Mesenchymal stem cell (in vitro differentiated cells and primary cell): ENCODE measurements at regions not wholly inside any gene's neighbourhood (a gene's known extent, or its start where the extent isn't known, plus 50 kb on each side); places are given as distances from the start of the nearest gene placed in this dataset.

ENCODE experiments used
- DNase-seq: peaks from one replicate; pipeline ENCODE4 v3.0.0-alpha.2; 2013
- H2AFZ ChIP-seq: one replicate; pipeline ENCODE4 v1.6.1; 2013; ENCODE audit warnings: low read depth, mild to moderate bottlenecking, control low read depth, inconsistent platforms, low read length, moderate library complexity
- H2AK5ac ChIP-seq: 2 replicates; pipeline ENCODE4 v1.6.1; 2013; ENCODE audit warnings: low read length, moderate library complexity, mild to moderate bottlenecking, inconsistent platforms; ENCODE audit not compliant: severe bottlenecking
- H2BK120ac ChIP-seq: one replicate; pipeline ENCODE4 v1.6.1; 2013; ENCODE audit warnings: low read depth, mild to moderate bottlenecking, inconsistent platforms, low read length, moderate library complexity
- H2BK12ac ChIP-seq, 2 experiments: one replicate each; pipeline ENCODE4 v1.6.1; 2013; ENCODE audit warnings: inconsistent platforms in 2 of 2, low read length in 2 of 2, mild to moderate bottlenecking in 2 of 2, moderate library complexity in 2 of 2, control low read depth in 1 of 2
- H2BK15ac ChIP-seq: one replicate; pipeline ENCODE4 v1.6.1; 2013; ENCODE audit warnings: mild to moderate bottlenecking, low read depth, inconsistent platforms; ENCODE audit not compliant: poor library complexity, severe bottlenecking
- H2BK5ac ChIP-seq: 2 replicates; pipeline ENCODE4 v1.6.1; 2013; ENCODE audit warnings: low read depth, mild to moderate bottlenecking, low read length, control low read depth, inconsistent platforms; ENCODE audit not compliant: poor library complexity, severe bottlenecking
- H3K14ac ChIP-seq, 2 experiments: one replicate each; pipeline ENCODE4 v1.6.1; 2013; ENCODE audit warnings: inconsistent platforms in 2 of 2, low read length in 2 of 2, control low read depth in 1 of 2, mild to moderate bottlenecking in 1 of 2, moderate library complexity in 1 of 2
- H3K18ac ChIP-seq, 2 experiments: one replicate each; pipeline ENCODE4 v1.6.1; 2013; ENCODE audit warnings: inconsistent platforms in 2 of 2, low read length in 2 of 2, control low read depth in 1 of 2, low read depth in 1 of 2, mild to moderate bottlenecking in 1 of 2
- H3K23ac ChIP-seq, 2 experiments: one replicate each; pipeline ENCODE4 v1.6.1; 2013; ENCODE audit warnings: inconsistent platforms in 2 of 2, low read length in 2 of 2, mild to moderate bottlenecking in 2 of 2, moderate library complexity in 2 of 2, control low read depth in 1 of 2
- H3K27ac ChIP-seq: 2 replicates; pipeline ENCODE4 v1.5.1; 2013; ENCODE audit warnings: mild to moderate bottlenecking, moderate library complexity, low read length, control low read depth, inconsistent platforms; ENCODE audit not compliant: poor library complexity, severe bottlenecking
- H3K27me3 ChIP-seq, 2 experiments: 2 replicates each; pipeline versions ENCODE4 v1.6.1 to v1.7.0; 2013; ENCODE audit warnings: low read length in 2 of 2, mild to moderate bottlenecking in 2 of 2, moderate library complexity in 2 of 2, control low read depth in 1 of 2, inconsistent platforms in 1 of 2; ENCODE audit not compliant: control insufficient read depth in 1 of 2, insufficient read depth in 1 of 2
- H3K36me3 ChIP-seq, 2 experiments: 2 replicates each; pipeline versions ENCODE4 v1.6.1 to v1.7.0; 2013; ENCODE audit warnings: low read length in 2 of 2, control low read depth in 1 of 2, inconsistent platforms in 1 of 2, low read depth in 1 of 2, mild to moderate bottlenecking in 1 of 2; ENCODE audit not compliant: insufficient read depth in 2 of 2, control insufficient read depth in 1 of 2
- H3K4ac ChIP-seq, 2 experiments: one replicate each; pipeline ENCODE4 v1.6.1; 2013; ENCODE audit warnings: inconsistent platforms in 2 of 2, low read length in 2 of 2, mild to moderate bottlenecking in 2 of 2, moderate library complexity in 2 of 2, control low read depth in 1 of 2, low read depth in 1 of 2
- H3K4me1 ChIP-seq: 2 replicates; pipeline ENCODE4 v1.6.1; 2013; ENCODE audit warnings: low read depth, low read length, control low read depth; ENCODE audit not compliant: control insufficient read depth, insufficient read depth
- H3K4me2 ChIP-seq: 2 replicates; pipeline ENCODE4 v1.6.1; 2013; ENCODE audit warnings: low read length, mild to moderate bottlenecking, inconsistent platforms; ENCODE audit not compliant: poor library complexity, severe bottlenecking
- H3K4me3 ChIP-seq, 2 experiments: 2 replicates each; pipeline versions ENCODE4 v1.5.1 to v1.7.0; 2013; ENCODE audit warnings: low read length in 2 of 2, mild to moderate bottlenecking in 2 of 2, control low read depth in 1 of 2, low read depth in 1 of 2; ENCODE audit not compliant: insufficient read depth in 1 of 2
- H3K79me1 ChIP-seq: replicated peaks from 2 replicates; pipeline ENCODE4 v1.6.1; 2013; ENCODE audit warnings: mild to moderate bottlenecking, control low read depth, low read length, inconsistent platforms; ENCODE audit not compliant: poor library complexity, severe bottlenecking
- H3K9ac ChIP-seq: 2 replicates; pipeline ENCODE4 v1.7.0; 2013; ENCODE audit warnings: mild to moderate bottlenecking, low read length, moderate library complexity
- H3K9me3 ChIP-seq: 2 replicates; pipeline ENCODE4 v1.7.0; 2013; ENCODE audit warnings: mild to moderate bottlenecking, low read length; ENCODE audit not compliant: control insufficient read depth
- H4K8ac ChIP-seq: one replicate; pipeline ENCODE4 v1.6.1; 2013; ENCODE audit warnings: inconsistent platforms, mild to moderate bottlenecking, low read length, moderate library complexity
- H4K91ac ChIP-seq: one replicate; pipeline ENCODE4 v1.6.1; 2013; ENCODE audit warnings: mild to moderate bottlenecking, low read length, inconsistent platforms
- WGBS: methylation state at CpG from one replicate; pipeline ENCODE4 v1.1.7; 2013; ENCODE audit warnings: mixed read lengths; 5-methylcytosine and 5-hydroxymethylcytosine counted together

DNA sequence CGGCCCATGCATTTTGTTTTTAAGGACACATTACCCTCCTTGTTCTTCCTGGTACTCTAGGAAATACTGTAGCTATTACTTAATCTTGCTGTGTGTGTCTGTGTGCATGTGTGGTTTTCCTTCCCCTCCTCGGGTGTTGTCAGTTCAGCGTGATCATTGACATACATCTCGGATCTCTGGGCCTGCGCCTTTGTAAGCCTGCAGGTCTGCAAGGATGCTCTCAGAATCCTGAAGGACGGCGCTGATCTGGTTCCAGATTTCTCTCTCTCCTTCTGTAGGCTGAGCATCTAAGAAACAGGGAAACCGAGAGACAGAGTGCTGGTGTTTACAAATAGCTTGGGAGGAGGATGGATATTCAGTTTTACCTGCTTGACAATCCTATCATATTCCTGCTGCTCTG lies 100.2 kb downstream of the CYRIA start:
- Histone ChIP-seq H3K4ac (no peak overlapping the region), H3K36me3 (peaks cover 21 to 26% of the 10 kb centered on the region in 2 experiments), H3K4me3 (no peak overlapping the region), H3K9me3 (no peaks in the 10 kb centered on the region), H2BK12ac (no peak overlapping the region), H3K79me1 (peaks cover 35% of the 10 kb centered on the region), H3K4me1 (no peaks in the 10 kb centered on the region), H4K91ac (no peak overlapping the region), H2BK5ac (no peak overlapping the region), H3K14ac (no peak overlapping the region), H3K4me2 (no peak overlapping the region), H3K18ac (no peak overlapping the region), H3K27ac (no peak overlapping the region), H3K9ac (no peak overlapping the region), H4K8ac (no peak overlapping the region), H3K23ac (no peak overlapping the region), H2BK120ac (no peak overlapping the region), H2BK15ac (no peak overlapping the region), H2AK5ac (no peak overlapping the region), H2AFZ (no peak overlapping the region), H3K27me3 (no peaks in the 10 kb centered on the region)
- no peak for DNase-seq
- WGBS: 98% methylated on average over 7 of the region's 8 CpGs

DNA sequence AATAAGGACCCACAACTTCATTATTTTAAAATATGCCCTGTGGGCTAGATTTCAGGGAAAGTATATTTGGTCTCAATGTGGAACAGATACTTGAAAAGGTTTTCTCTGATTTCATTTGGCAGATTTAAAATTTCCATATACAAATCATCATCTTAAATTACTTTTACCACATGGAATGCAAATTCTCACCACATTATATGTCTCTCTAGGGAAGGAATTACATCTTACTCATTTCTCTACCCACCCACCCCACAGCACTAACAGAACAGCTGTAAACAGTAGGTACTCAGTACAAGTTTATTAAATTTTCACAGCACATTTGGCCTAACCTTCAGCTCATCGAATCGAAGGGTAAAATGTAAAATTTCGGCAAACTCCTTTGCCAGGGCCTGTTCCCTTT lies 104.0 kb downstream of the CYRIA start:
- Histone ChIP-seq H3K18ac (no peak overlapping the region), H3K4me3 (no peak overlapping the region), H3K4ac (no peak overlapping the region), H3K9me3 (no peaks in the 10 kb centered on the region), H3K14ac (no peak overlapping the region), H2BK12ac (no peak overlapping the region), H2AK5ac (no peak overlapping the region), H2BK5ac (no peak overlapping the region), H4K91ac (no peak overlapping the region), H3K27ac (no peak overlapping the region), H3K79me1 (peaks cover 20% of the 10 kb centered on the region), H3K9ac (no peak overlapping the region), H3K4me2 (no peak overlapping the region), H2BK15ac (no peak overlapping the region), H2BK120ac (no peak overlapping the region), H3K27me3 (no peaks in the 10 kb centered on the region), H4K8ac (no peak overlapping the region), H3K4me1 (no peaks in the 10 kb centered on the region), H2AFZ (no peak overlapping the region), H3K36me3 (peaks cover 34 to 53% of the 10 kb centered on the region in 2 experiments), H3K23ac (no peak overlapping the region)
- no peak for DNase-seq
- WGBS: 99% methylated on average over 3 of the region's 3 CpGs

DNA sequence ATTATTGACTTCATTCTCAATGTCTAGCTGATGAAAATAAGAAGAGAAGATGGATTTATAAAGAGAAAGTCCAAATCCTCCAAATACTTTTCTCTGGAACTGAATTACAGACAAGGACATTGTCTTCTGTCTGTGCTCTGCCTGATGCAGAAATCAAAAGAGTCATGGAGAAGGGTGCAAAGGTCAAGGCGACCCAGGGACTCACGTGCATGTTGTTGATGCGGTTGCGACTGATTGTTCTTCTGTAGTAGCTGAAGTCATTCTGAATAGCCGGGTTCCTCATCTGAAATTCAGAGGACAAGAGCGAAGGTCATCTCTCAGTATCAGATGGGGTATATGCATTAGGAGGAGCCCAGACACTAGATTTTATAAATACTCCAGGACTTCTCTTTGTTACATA lies 104.4 kb downstream of the CYRIA start:
- no peak overlapping the region for H3K9ac ChIP-seq
- H3K14ac ChIP-seq: no peak overlapping the region
- no peak overlapping the region for H2BK5ac ChIP-seq
- H3K4me3 ChIP-seq: no peak overlapping the region
- H3K79me1 ChIP-seq: peaks cover 18% of the 10 kb centered on the region
- no peak overlapping the region for H2AFZ ChIP-seq
- no peaks in the 10 kb centered on the region for H3K27me3 ChIP-seq
- H3K4ac ChIP-seq: no peak overlapping the region
- peaks cover 38 to 58% of the 10 kb centered on the region in 2 experiments for H3K36me3 ChIP-seq
- no peak overlapping the region for H3K23ac ChIP-seq
- 93% methylated on average over 5 of the region's 6 CpGs for WGBS
- DNase-seq: no peak
- H2AK5ac ChIP-seq: no peak overlapping the region
- no peak overlapping the region for H3K4me2 ChIP-seq
- H2BK12ac ChIP-seq: no peak overlapping the region
- no peak overlapping the region for H3K18ac ChIP-seq
- H4K91ac ChIP-seq: no peak overlapping the region
- no peak overlapping the region for H2BK15ac ChIP-seq
- H3K9me3 ChIP-seq: no peaks in the 10 kb centered on the region
- no peak overlapping the region for H2BK120ac ChIP-seq
- H3K4me1 ChIP-seq: no peaks in the 10 kb centered on the region
- H3K27ac ChIP-seq: no peak overlapping the region
- no peak overlapping the region for H4K8ac ChIP-seq

DNA sequence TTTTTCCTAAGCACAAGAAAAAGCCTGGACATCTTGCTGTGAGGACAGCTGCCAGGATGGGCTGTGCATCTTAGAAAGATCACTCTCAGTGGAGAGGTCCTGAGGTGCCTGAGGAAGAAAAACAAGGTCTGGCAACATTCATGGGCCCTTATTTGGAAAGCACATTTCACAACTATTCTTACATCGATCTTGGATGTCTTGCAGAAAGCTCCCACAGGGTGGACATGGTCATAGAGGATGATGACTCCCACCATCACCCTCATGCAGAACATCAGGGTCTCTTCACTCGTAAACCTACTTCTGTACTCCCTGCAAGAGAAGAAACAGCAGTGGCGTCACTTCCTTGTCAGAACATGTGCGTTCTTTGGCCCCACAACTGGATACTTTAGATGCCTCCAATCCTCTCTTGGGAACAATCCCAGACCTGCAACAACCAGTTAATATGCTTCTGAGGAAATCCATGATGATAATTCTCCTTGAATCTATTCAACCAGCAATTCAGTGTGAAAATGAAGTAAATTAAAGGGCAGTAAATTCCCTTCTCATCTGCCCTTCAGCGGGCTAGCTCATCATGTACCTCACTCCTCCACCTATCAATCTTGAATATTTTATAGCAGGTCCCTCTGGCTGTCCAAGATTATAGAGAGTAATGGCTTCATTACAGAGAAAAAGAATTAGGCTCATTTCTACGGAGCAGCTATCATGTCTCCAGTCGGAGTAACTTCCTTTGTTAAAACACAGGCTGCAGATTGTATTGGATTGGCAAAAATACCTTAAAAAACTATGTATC lies 106.2 kb downstream of the CYRIA start:
- H3K27ac ChIP-seq: no peak overlapping the region
- H3K27me3 ChIP-seq: no peaks in the 10 kb centered on the region
- H2BK12ac ChIP-seq: no peak overlapping the region
- H3K4me3 ChIP-seq: no peak overlapping the region
- no peak overlapping the region for H2AFZ ChIP-seq
- no peak overlapping the region for H4K8ac ChIP-seq
- no peak overlapping the region for H2AK5ac ChIP-seq
- no peak overlapping the region for H3K18ac ChIP-seq
- H3K23ac ChIP-seq: no peak overlapping the region
- no peak overlapping the region for H2BK5ac ChIP-seq
- H3K4me1 ChIP-seq: no peaks in the 10 kb centered on the region
- no peak overlapping the region for H4K91ac ChIP-seq
- H3K79me1 ChIP-seq: peaks cover 13% of the 10 kb centered on the region
- no peak overlapping the region for H3K14ac ChIP-seq
- no peak overlapping the region for H2BK15ac ChIP-seq
- DNase-seq: no peak
- no peak overlapping the region for H3K4me2 ChIP-seq
- H3K9me3 ChIP-seq: no peaks in the 10 kb centered on the region
- H3K9ac ChIP-seq: no peak overlapping the region
- H2BK120ac ChIP-seq: no peak overlapping the region
- WGBS: 96% methylated on average over 7 of the region's 7 CpGs
- peaks cover 42 to 67% of the 10 kb centered on the region in 2 experiments for H3K36me3 ChIP-seq
- H3K4ac ChIP-seq: no peak overlapping the region
